ENCODE measurements at regions not wholly inside any gene's neighbourhood (a gene's known extent, or its start where the extent isn't known, plus 50 kb on each side); places are given as distances from the start of the nearest gene placed in this dataset.

DNA sequence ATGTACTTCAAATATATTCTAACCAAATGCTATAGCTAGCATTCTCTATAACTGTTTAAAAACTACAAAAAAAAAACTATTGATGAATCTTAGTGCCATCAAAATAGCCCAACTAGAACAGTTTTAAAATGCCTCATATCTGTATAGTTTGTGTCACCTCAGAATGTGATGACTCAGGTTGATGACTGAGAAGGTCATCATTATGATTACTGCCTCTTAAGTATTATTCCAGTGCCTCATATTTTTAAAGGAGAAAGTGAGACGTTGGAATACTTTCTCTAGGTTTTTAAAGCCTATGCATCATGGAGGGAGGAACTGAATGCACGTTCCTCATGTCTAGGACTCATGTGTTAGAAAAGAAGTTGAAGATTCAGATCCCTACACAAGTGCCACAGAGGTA, 88.2 kb downstream of the TMA16 start:
- DNase-seq (ENCODE audit: low spot score): no peak

DNA sequence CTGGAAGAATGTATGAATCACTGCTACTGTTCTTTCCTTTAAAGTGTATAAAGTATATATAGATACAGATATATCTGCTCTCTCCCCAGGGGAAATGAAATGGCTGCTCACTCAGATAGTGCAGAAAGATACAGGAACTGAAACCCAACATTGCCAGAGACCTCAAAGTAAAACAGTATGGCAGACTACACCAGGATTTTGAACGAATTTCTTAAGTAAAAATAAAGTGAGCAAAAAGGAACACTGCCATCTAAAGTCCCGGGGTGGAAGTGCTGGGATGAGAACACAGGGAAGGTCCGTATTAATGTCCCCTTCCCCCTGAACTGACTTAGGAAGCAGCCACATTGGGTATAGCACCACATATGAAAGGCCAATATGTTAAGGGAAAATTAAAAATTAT, 93.4 kb downstream of the TMA16 start:
- DNase-seq (ENCODE audit: low spot score): no peak

DNA sequence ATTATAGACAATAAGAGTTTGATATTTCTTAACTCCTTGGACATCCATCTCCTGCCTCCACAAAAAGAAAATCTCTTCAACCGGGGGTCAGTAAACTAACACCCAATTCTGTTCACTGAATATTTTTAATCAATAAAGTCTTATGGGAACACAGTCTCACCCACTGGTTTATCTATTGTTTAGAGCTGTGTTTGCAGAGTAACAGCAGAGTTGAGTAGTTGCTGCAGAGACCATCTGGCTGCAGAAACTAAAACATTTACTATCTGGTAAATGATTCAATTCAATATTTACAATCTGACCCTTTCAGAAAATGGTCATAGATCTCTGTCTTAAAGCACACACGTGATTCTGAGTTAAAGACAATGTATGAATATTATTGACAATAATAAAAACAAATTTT, 94.0 kb downstream of the TMA16 start:
- DNase-seq (ENCODE audit: low spot score): no peak

DNA sequence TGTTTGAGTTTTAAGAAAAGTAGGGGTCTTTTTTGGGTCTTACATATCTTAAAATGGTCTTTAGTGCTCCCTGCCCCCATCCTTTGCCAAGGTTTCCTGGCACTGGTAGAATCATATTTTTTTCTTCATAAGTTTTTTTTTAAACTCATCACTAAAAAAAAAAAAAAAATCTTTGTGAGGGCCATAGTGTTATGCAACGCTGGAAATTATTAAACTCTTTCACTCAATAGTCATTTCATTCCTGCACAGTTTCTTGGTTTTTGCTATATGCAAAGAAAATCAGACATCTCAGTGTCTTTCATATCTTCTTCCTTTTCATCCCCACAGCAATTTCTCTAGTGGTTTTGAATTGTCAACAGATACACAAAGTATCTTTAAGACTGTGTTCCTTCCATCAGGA, 95.6 kb downstream of the TMA16 start:
- DNase-seq (ENCODE audit: low spot score): no peak

DNA sequence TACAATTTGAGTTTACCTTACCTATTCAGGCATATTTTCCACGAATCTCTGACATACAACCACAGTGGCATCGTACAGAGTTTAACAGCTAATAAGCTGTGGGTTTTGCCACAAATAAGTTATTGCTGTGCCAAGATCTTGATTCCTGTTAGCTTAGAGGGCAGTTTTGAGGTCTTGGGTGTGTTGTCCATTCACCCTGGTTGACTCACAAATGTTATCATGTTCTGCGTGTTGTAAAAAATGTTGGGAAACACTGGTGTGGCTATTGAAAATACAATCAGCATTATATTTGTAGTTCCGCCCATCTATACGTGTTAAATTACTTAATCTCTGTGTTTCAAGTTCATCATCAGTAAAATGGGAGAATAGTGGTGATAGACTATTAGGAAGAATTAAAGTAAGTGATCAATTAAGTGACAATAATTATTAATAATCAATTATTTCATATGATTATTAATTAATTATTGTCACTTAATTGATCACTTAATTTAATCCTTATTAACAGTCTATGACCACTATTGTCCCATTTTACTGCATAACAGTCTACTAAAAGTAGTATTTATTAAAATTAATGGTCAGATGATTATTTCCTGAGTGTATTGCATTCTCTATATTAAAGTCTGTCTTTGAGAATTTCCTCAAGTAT, 96.3 kb downstream of the TMA16 start:
- DNase-seq (ENCODE audit: low spot score): no peak

DNA sequence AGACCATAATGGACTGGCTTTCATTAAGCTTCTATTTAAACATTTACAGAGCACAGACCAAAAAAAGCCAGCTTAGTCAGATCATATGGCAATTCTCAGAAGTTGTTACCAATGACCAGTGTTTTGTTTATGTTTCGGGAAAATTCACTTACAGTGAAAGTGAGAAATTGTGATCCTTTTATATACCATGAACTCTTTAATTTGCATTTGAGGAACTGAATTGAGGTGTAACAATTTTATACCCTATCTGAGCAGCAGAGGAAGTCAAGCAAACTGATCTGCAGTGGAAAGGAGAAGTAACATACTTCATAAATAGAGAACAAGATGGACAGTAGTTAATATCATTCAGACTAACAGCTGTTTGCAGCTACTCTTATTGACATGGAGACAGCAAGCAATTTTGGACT, 97.1 kb downstream of the TMA16 start:
- DNase-seq (ENCODE audit: low spot score): no peak

DNA sequence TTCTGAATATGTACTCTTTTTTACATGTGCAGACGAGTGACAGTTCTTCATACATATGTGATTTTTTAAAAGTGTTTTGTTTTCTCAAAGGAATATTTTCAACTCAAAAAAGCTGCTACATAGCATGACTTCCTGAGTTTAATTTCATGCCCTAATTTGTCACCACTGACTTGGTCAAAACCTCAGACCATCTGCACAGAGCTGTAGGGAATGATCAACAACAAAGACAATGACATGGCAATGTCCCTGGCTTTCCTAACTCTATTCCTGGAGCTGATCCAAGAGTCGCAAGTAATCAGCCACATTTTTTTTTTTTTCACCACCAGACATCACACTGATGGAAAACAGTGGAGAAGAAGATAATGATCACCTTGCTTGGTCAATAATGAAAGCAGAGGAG, 97.7 kb downstream of the TMA16 start:
- DNase-seq (ENCODE audit: low spot score): no peak

DNA sequence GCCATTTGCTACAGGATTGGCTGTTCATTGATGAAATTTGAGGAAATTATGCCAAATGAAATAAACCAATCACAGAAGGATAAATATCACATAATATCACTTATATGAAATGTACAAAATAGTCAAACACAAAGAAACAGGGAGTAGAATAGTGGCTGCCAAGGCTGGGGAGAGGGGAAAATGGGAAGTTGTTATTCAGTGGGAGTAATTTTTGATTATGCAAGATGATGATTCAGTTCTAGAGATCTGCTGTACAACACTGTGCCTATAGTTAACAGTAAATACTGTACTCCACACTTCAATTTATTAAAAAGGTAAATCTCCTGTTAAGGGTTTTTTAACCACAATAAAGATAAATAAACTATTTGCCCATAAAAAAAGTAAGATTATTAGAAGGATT, 101.1 kb downstream of the TMA16 start:
- DNase-seq (ENCODE audit: low spot score): no peak

DNA sequence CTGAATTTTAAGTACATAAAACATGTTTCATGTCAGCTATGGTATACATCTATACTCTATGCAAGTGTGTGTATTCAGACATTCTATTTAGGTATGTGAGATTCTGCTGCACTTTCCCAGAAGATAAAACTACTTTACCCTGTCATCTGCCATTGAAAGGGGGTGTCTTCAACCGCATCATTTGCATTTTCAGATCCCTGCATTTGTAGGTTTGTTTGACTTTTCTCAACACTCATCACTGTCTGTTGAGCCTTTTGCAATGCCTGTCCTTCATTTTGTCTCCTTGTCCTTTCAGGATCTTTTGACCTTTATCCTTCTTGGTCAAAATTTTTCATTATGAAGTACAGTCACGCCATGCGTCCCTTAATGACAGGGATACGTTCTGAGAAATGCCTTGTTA, 103.5 kb downstream of the TMA16 start:
- DNase-seq (ENCODE audit: low spot score): no peak

DNA sequence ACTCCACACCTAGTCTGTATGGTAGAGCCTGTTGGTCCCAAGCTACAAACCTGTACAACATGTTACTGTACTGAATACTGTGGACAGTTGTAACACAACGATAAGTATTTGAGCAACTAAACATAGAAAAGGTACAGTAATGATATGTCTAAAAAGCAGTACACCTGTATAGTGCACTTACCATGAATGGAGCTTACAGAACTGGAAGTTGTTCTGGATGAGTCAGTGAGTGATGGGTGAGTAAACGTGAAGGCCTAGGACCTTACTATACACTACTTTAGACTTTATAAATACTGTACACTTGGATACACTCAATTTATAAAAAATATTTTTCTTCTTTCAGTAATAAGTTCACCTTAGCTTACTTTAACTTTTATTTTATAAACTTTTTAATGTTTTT, 104.0 kb downstream of the TMA16 start:
- DNase-seq (ENCODE audit: low spot score): no peak

DNA sequence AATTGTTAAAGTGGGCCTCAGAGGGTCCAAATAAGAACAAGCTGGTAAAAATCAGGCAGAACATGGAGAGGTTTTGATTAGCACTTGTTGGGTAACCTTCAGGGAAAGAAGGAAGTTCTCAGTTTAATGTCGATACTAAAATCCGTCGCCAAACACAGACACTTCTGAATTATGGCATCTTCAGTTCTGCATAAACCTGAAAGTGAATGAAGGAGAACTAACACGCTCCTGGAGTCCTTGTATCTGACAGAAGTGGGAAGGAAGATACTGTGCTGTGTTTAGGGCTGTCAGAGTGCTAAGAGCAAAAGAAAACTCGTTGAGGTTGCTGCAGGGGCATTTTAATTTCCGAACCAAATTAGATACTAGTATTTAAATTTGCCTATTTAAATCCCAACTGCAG, 106.2 kb downstream of the TMA16 start:
- no peak for DNase-seq (ENCODE audit: low spot score)

DNA sequence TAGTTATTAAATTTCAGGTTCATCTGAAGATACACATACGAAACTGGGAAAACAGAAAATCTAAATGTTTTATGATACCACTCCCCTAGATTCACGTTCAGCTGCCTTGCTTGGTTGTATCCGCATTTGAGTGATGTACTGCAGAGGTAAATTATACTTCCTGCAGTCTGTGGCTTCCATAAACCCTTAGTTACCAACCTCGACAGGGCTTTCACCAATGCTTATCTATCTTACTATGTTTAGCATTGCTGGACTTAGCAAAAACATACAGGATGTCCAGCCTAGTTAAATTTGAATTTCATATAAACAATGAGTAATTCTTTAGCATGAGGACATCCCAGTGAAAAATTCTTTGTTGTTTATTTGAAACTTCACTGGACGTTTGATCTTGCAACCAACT, 108.8 kb downstream of the TMA16 start:
- no peak for DNase-seq (ENCODE audit: low spot score)

DNA sequence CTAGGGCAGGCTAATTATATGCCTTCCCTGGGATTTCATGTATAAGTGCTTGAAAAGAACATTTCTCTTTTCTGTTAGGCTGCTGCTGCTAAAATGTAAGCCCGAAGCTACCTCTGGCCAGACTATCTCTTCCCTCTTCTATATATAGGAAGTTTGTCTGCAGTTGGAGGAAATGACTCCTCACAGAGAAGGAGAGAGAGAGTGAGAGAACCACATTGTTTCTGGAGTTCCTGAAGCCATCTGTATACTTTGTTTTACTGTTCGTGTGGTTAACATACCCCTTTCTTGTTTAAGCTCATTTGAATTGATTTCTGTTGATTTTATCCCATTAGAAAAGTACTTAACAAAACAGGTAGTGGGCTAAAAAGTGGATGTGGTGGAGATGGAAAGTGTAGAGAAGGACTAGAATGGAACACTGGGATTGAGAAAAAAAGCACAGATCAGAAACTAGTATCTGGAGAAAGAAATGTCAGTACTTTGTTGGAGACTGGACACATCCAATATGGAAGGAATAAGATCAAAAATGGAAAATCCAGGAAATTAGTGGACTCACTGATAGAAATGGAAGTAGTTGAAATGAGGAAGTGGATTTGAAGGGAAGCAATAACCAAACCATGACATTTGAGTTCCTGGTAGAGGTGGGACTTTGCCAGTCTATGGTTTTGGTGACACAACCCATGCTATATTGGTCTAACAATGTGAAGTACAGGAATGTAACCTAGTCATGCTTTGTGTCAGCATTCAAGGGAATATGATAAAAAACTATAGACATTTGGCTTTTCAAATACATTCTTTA, 112.6 kb downstream of the TMA16 start:
- peak; percentile 19 for DNase-seq (ENCODE audit: low spot score)

DNA sequence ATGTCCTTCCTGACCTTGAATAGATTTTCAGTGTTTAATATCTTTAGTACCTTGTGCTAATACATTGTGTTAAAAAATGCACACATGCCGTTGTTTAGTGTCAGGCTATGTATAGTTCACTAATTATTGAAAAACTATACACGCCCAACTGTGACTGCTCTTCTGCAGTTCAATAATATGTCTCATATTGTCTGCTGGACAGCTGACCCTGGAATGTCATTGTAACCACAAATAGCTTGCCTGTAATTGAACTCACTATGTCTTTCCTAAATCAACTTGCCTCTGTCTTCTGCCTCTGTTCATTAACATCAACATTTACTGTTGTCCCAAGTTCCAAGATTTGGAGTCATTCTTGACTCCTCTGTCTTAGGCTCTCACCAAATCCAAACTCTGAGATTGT, 114.5 kb downstream of the TMA16 start:
- DNase-seq (ENCODE audit: low spot score): no peak

DNA sequence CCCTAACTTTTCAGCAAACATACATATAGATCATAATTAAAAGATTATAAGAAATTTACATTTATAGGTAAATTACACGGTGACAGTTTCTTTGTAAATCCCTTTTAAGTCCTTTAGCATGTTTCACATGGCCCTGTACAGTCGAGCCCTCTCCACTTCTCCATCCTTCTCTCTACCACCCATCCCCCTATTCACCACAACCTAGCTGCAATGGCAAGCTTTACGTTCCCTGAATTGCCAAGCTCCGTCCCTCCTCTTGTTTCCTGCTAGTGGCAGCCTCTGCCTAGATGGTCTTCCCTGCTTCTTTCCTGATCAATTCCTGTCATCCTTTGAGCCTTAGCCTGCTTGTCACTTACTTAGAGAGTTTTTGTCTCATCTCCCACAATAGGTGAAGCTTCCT, 116.2 kb downstream of the TMA16 start:
- no peak for DNase-seq (ENCODE audit: low spot score)

DNA sequence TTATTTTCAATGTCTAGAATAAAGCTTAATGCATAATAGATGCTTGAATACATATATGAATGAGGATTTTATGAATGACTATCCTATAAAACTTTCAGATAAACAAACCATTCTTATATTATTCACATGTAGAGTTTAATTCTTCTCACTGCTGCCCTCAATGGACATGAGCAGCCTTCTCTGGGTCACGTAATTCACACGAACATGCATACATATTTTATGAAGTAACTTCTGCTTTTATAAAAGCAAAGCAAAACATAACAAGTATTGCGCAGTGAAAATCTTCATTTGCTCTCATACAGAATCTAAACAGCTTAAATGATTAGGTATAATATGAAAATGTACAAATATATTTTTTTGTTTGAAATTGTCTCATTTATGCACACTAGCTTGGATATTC, 116.7 kb downstream of the TMA16 start:
- no peak for DNase-seq (ENCODE audit: low spot score)

DNA sequence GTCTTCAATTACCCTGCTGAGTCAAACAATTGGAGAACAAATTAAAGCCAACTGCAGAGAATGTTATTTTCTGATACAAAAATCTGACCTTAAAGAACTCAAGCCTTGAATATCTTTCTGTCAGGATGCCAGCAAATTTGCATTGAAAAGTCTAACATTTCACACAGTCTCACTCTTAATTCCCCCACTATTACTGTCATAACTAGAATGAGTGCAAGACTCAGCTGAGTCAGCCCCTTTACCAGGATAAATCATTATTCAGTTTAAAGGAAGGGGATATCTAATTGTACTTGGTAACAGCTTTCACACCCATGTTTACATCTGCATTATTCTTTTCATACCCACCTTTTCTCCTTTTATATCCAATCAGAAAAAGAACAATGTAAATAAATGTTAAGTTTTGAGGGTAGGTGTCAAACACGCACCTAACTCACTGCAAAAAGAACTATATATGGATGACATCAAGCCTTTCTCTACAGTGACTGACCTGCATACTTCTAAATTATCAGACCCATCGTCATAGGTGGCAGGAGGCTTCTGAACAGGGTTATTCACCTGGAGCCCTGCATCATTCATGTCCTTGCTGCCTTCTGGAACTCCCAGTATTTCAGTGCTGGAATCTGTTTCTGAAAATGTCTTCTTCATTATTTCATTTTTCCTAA, 117.4 kb downstream of the TMA16 start:
- no peak for DNase-seq (ENCODE audit: low spot score)

DNA sequence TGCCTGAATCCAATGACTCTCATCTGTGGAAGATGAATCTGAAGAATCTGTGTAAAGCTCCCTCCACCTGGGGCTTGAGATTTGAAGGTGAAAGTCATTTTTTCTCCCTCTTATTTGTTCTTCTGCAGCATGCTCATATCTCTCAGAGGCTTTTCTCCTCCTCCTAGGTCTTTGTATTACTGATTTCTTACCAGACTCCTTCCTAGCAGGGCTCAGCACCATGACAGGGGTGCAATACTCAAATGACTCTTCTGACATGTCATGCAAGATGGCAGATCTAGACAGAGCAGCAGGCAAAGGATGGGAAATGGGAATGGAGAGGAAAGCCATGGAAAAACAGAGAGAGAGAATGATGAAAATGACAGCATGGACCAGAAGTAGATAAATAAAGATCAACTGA, 118.3 kb downstream of the TMA16 start:
- DNase-seq (ENCODE audit: low spot score): no peak

DNA sequence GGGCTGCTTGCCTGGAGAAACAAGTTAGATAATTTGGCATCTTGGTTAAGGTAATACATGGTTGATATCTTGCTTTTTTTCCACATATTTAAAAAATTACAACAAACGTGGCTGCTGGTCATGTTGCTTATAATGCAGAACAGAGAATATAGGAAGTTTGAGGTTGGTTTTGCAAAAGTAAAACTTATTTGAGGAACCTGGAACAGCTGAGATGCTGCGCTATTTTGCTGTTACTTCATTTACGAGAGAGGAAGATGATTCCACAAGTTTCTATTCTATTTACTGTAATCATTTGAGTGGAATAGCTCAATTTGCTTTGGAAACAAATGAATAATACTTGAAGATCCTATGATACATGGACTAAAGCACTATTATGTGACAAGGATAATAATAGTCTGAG, 118.9 kb downstream of the TMA16 start:
- DNase-seq (ENCODE audit: low spot score): no peak

DNA sequence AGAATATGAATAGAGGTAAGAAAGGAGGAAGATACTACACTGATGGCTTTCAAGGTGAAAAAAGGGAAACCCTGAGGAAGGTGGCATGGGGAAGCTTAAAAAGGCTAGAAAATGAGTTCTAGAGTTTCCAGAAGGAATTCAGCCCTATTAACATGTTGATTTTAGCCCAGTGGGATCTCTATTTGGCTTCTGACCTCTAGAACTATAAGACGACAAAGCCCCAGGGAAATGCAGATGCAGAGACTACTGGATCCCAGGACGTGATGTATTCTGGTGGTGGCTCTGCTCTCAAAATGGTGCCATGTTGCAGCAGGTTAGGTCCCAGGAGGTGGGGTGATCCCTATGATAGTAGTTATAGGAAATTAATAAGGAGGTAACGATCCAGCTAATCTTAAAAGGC, 120.4 kb downstream of the TMA16 start:
- no peak for DNase-seq (ENCODE audit: low spot score)

DNA sequence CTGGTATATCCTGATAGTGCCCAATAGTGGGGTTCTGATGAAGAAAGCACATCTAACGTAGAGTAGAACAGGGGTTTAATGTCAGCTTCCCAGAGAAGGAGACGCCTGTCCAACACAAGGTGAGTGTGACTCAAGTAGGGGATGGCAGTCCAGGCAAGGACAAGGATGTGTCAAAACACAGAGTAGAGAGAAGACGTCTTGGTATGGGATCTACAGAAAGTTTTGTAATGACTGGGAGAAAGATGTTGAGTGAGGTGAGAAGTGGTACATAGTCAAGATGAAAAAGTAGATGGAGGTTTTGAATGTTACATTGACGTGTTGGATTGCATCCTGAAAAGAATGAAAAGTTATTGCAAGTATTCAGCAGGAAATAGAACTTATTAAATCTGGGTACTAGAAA, 124.4 kb downstream of the TMA16 start:
- DNase-seq (ENCODE audit: low spot score): no peak

DNA sequence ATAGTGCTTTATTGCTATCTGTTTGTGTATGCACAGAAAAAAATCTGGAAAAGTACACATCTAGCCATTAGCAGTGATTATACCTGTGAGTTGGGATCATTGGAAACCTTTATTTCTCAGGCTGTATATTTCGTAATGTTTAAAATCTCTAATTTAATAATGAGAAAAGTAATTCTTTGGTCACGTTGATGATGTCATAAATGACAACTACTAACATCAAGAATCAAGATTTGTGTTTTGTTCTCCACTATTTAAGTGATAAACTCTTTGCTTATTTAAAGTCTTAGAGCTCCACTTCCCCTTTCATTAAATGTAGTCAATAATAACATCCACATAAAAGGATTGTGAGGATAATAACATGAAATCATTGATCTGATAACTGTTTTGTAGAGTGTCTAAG, 126.2 kb downstream of the TMA16 start:
- no peak for DNase-seq (ENCODE audit: low spot score)

DNA sequence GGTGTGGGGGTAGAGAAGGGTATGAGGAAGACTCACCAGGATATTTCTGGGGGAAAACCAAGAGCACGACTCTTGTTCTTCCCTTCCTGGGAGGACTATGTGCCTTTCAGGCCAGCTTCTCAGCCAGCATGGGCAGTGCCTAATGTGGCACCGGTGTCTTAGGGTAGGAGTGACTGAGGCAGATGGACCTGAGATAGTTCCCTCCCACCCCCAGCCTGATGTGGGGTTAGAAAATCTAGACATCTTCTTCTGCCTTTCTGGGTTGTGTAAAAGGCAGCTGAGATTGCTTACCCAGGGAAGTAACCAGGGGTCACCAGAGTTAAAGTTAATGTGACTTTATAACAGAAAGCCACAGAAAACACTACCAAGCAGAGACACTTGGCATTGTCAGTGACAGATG, 127.3 kb downstream of the TMA16 start:
- no peak for DNase-seq (ENCODE audit: low spot score)
